GM23248 (cell line): ENCODE measurements at regions not wholly inside any gene's neighbourhood (a gene's known extent, or its start where the extent isn't known, plus 50 kb on each side); places are given as distances from the start of the nearest gene placed in this dataset.

Experiments
- DNase-seq: peaks from one replicate; pipeline ENCODE4 v3.0.0-alpha.2; 2015
- H2AFZ ChIP-seq: fragments of 200-600 bp; sonication (generic); 2 replicates; pipeline ENCODE4 v1.6.1; 2016; ENCODE audit warnings: antibody characterized with exemption
- H3F3A ChIP-seq: fragments of 200-600 bp; sonication (generic); 2 replicates; pipeline ENCODE4 v1.6.1; 2016; ENCODE audit warnings: mild to moderate bottlenecking, antibody characterized with exemption, mixed run types; ENCODE audit not compliant: insufficient read depth
- H3K27ac ChIP-seq: fragments of 200-600 bp; sonication (generic); 2 replicates; pipeline ENCODE4 v1.5.1; 2016; ENCODE audit warnings: mild to moderate bottlenecking
- H3K27me3 ChIP-seq: fragments of 200-600 bp; sonication (generic); replicated peaks from 2 replicates; pipeline ENCODE4 v1.6.1; 2016; ENCODE audit warnings: mild to moderate bottlenecking; ENCODE audit not compliant: insufficient read depth
- H3K36me3 ChIP-seq: fragments of 200-600 bp; sonication (generic); 2 replicates; pipeline ENCODE4 v1.6.1; 2016; ENCODE audit warnings: low read depth, mild to moderate bottlenecking
- H3K4me1 ChIP-seq: fragments of 200-600 bp; sonication (generic); 2 replicates; pipeline ENCODE4 v1.6.1; 2016; ENCODE audit warnings: mild to moderate bottlenecking; ENCODE audit not compliant: insufficient read depth
- H3K4me2 ChIP-seq: fragments of 200-600 bp; sonication (generic); one replicate; pipeline ENCODE4 v1.6.1; 2016; ENCODE audit warnings: mild to moderate bottlenecking; ENCODE audit not compliant: unreplicated experiment
- H3K4me3 ChIP-seq: fragments of 200-600 bp; sonication (generic); 2 replicates; pipeline ENCODE4 v1.5.1; 2016; ENCODE audit warnings: mild to moderate bottlenecking
- H3K79me2 ChIP-seq: fragments of 200-600 bp; sonication (generic); 2 replicates; pipeline ENCODE4 v1.6.1; 2016; ENCODE audit warnings: mild to moderate bottlenecking; ENCODE audit not compliant: insufficient read depth
- H3K9ac ChIP-seq: fragments of 200-600 bp; sonication (generic); 2 replicates; pipeline ENCODE4 v1.6.1; 2016; ENCODE audit warnings: mild to moderate bottlenecking
- H3K9me2 ChIP-seq: fragments of 200-600 bp; sonication (generic); 2 replicates; pipeline ENCODE4 v1.6.1; 2016; ENCODE audit warnings: mixed run types, mild to moderate bottlenecking, moderate library complexity; ENCODE audit not compliant: insufficient read depth
- H3K9me3 ChIP-seq: fragments of 200-600 bp; sonication (generic); one replicate; pipeline ENCODE4 v1.6.1; 2017; ENCODE audit warnings: low read depth
- H4K20me1 ChIP-seq: fragments of 200-600 bp; sonication (generic); 2 replicates; pipeline ENCODE4 v1.6.0; 2016; ENCODE audit not compliant: insufficient read depth
- EZH2 ChIP-seq: fragments of 200-600 bp; sonication (generic); IDR thresholded peaks from 2 replicates; pipeline ENCODE4 v1.6.1; 2018; ENCODE audit warnings: antibody characterized with exemption, mild to moderate bottlenecking; ENCODE audit not compliant: insufficient read depth, poor library complexity, severe bottlenecking
- EZH2phosphoT487 ChIP-seq: fragments of 200-600 bp; sonication (generic); IDR thresholded peaks from 2 replicates; pipeline ENCODE4 v1.6.1; 2018; ENCODE audit warnings: antibody characterized with exemption, moderate library complexity, mild to moderate bottlenecking, low read depth; ENCODE audit not compliant: insufficient read depth
- WGBS, 2 experiments: methylation state at CpG; one replicate each; pipeline ENCODE4 v1.1.6; 2015 to 2017; ENCODE audit warnings: low lambda C conversion rate in 2 of 2, low coverage in 1 of 2; ENCODE audit errors: missing lambda C conversion rate in 2 of 2; 5-methylcytosine and 5-hydroxymethylcytosine counted together
- in situ Hi-C: fragments of 300-500 bp; cut with MboI; formaldehyde crosslinking; loops from 2 replicates; pipeline ENCODE4 v1.15.0; 2020

DNA sequence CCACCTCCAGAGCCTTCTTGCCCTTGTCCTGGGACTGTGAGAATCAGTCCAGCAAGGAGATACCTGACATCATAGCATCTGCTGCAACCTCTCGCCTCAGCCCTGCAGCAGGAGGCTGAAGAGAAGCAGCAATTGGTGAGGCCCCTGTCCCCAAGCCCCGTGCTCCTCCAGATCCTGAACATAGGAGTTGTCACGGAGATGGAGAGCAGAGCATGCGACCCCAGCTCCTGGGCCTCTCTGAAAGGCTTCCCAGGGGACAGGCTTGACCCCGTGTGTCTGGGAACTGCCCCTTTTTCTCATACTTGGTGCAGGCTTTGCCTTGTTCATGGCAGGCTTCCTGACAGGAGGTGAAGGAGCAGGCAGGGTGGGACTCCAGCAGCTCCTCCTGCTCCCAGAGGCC is 127.7 kb upstream of the PZP start:
- no peak for DNase-seq
- TF ChIP-seq EZH2phosphoT487 (no peak), EZH2 (no peak)
- WGBS, 2 experiments = 10 to 19% methylated on average over 5 of the region's 5 CpGs
- no peaks in the 10 kb centered on the region for H3K36me3 ChIP-seq
- H3F3A ChIP-seq = 0 out of 2 replicates have a peak, but pooled peaks cover 6% of the 10 kb centered on the region
- H2AFZ ChIP-seq = no peak overlapping the region
- no peaks in the 10 kb centered on the region for H3K27me3 ChIP-seq
- H3K79me2 ChIP-seq = no peaks in the 10 kb centered on the region
- in situ Hi-C loops = loop anchor here (25.0 kb wide), 1 partner anchor 126 kb away; no protein-coding TSS in a partner anchor
- H3K9ac ChIP-seq = no peak overlapping the region
- no peaks in the 10 kb centered on the region for H3K9me3 ChIP-seq
- H3K9me2 ChIP-seq = no peaks in the 10 kb centered on the region
- no peaks in the 10 kb centered on the region for H3K4me1 ChIP-seq
- H4K20me1 ChIP-seq = no peaks in the 10 kb centered on the region
- no peak overlapping the region for H3K4me2 ChIP-seq
- H3K27ac ChIP-seq = no peak overlapping the region
- no peak overlapping the region for H3K4me3 ChIP-seq

DNA sequence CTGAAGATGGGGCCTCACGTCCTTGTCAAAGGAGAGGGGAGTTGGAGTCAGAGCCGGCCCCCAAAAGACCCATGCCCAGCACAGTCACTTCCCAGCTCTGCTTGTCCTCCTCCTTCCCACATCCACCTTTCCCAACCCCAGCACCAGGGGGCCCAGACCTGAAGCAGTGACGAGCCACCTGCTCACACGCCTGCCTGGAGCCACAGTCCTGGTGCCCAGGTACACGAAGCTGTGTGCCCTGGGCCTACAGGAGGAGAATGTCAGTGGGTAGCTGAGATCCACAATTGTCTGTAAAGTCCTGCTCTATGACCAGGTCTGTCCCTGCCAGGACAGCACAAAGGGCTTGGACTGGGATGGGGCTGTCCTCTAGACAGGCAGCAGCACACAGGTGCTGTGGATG is 126.8 kb upstream of the PZP start:
- in situ Hi-C loops = loop anchor here (25.0 kb wide), 1 partner anchor 127 kb away; no protein-coding TSS in a partner anchor
- H3K9ac ChIP-seq = no peak overlapping the region
- no peak overlapping the region for H3K4me2 ChIP-seq
- no peak for TF ChIP-seq EZH2
- no peaks in the 10 kb centered on the region for H3K9me3 ChIP-seq
- H3K79me2 ChIP-seq = no peaks in the 10 kb centered on the region
- H3K27me3 ChIP-seq = no peaks in the 10 kb centered on the region
- 0 out of 2 replicates have a peak, but pooled peaks cover 1% of the 10 kb centered on the region for H3F3A ChIP-seq
- WGBS, 2 experiments = 47 to 61% methylated on average over 5 of the region's 5 CpGs
- no peaks in the 10 kb centered on the region for H3K9me2 ChIP-seq
- no peak overlapping the region for H3K4me3 ChIP-seq
- H3K27ac ChIP-seq = no peak overlapping the region
- no peaks in the 10 kb centered on the region for H3K4me1 ChIP-seq
- no peak for DNase-seq
- no peaks in the 10 kb centered on the region for H3K36me3 ChIP-seq
- H4K20me1 ChIP-seq = no peaks in the 10 kb centered on the region
- H2AFZ ChIP-seq = no peak overlapping the region

DNA sequence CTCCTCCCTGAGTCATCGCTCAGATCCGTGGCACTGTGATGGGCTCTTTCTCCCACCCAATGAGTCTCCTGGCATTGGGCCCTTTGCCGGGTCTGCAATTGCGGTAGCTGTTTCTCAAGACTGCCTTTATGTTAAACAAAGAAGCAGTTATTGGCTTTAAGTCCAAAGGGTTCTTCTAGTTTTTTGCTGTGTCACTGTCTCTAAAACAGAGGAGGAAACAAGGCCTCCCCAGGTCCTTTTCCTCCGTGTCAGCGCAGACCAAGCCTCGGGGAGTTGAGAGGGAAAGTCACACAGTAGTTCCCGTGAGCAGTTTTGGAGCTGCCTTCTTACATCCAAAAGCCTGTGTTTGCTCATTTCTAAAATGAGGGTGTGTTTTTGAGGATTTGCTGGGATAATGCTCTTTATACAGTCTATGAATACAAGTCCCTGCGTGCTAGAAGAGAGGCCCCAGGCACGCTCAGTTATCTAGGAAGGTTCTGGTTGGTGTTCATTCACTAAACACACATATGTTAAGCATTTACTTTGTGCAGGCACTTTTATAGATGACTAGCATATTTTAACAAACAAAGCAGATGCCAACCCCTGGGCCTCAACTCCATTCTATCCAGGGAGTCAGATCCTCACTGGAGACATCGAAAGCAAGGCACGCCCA is 126.0 kb upstream of the PZP start:
- Histone ChIP-seq H2AFZ (peak overlapping the region; percentile 36), H3K9me3 (no peaks in the 10 kb centered on the region), H3K36me3 (no peaks in the 10 kb centered on the region), H3K4me1 (no peaks in the 10 kb centered on the region), H3K79me2 (no peaks in the 10 kb centered on the region), H3K4me2 (no peak overlapping the region), H3K9ac (no peak overlapping the region), H3K4me3 (no peak overlapping the region), H3K9me2 (no peaks in the 10 kb centered on the region), H4K20me1 (no peaks in the 10 kb centered on the region), H3F3A (no peaks in the 10 kb centered on the region), H3K27ac (no peak overlapping the region), H3K27me3 (no peaks in the 10 kb centered on the region)
- peak; percentile 30 for DNase-seq
- in situ Hi-C loops = loop anchor here (25.0 kb wide), 1 partner anchor 128 kb away; no protein-coding TSS in a partner anchor
- TF ChIP-seq EZH2phosphoT487 = no peak
- TF ChIP-seq EZH2 = no peak
- WGBS, 2 experiments = 25 to 27% methylated on average over 12 of the region's 12 CpGs

DNA sequence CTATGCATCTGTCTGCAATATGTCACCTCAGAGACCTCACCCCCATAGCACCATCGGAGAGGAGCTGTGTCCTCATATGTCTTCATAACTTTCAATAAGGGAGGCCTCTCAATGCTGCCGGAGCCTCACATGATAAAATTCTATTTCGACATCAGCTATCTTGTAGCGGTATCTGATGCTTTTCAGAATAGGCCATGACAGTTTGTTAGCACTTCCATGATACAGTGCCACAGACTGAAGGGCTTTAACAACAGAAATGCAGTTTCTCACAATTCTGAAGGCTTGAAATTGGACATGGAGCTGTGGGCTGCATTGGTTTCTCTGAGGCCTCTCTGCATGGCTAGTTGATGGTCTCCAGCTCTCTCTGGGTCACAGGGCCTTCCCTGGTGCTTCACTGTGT is 125.0 kb upstream of the PZP start:
- H3F3A ChIP-seq = no peaks in the 10 kb centered on the region
- no peak overlapping the region for H3K4me3 ChIP-seq
- no peak overlapping the region for H2AFZ ChIP-seq
- no peak overlapping the region for H3K9ac ChIP-seq
- no peaks in the 10 kb centered on the region for H4K20me1 ChIP-seq
- in situ Hi-C loops = loop anchor here (25.0 kb wide), 1 partner anchor 129 kb away; no protein-coding TSS in a partner anchor
- H3K79me2 ChIP-seq = no peaks in the 10 kb centered on the region
- TF ChIP-seq EZH2phosphoT487 (no peak), EZH2 (no peak)
- DNase-seq = no peak
- H3K4me2 ChIP-seq = no peak overlapping the region
- no peaks in the 10 kb centered on the region for H3K36me3 ChIP-seq
- H3K9me2 ChIP-seq = no peaks in the 10 kb centered on the region
- no peaks in the 10 kb centered on the region for H3K27me3 ChIP-seq
- no peaks in the 10 kb centered on the region for H3K9me3 ChIP-seq
- H3K4me1 ChIP-seq = no peaks in the 10 kb centered on the region
- H3K27ac ChIP-seq = no peak overlapping the region
- WGBS, 2 experiments = 43 to 47% methylated on average over 4 of the region's 4 CpGs
